Neural cell (in vitro differentiated cells): ENCODE measurements at regions not wholly inside any gene's neighbourhood (a gene's known extent, or its start where the extent isn't known, plus 50 kb on each side); places are given as distances from the start of the nearest gene placed in this dataset.

Experiments
- H2AFZ ChIP-seq: fragments of 200-600, 300-800 bp; sonication (generic), shearing (Covaris generic); 2 replicates; pipeline ENCODE4 v1.6.0; 2014; ENCODE audit warnings: low read depth, mild to moderate bottlenecking, antibody characterized with exemption, low read length, moderate library complexity
- H3F3A ChIP-seq: fragments of 200-600 bp; shearing (Covaris generic); 2 replicates; pipeline ENCODE4 v1.6.1; 2016; ENCODE audit warnings: mild to moderate bottlenecking, moderate library complexity, mixed read lengths, antibody characterized with exemption, low read length; ENCODE audit not compliant: insufficient read depth, poor library complexity, severe bottlenecking
- H3K27ac ChIP-seq: fragments of 200-600, 300-800 bp; sonication (generic), shearing (Covaris generic); 2 replicates; pipeline ENCODE4 v1.5.1; 2014; ENCODE audit warnings: mild to moderate bottlenecking, low read length, moderate library complexity
- H3K27me3 ChIP-seq: fragments of 300-800, 200-600 bp; sonication (generic), shearing (Covaris generic); 2 replicates; pipeline ENCODE4 v1.6.0; 2014; ENCODE audit warnings: mild to moderate bottlenecking, low read depth, low read length, moderate library complexity; ENCODE audit not compliant: insufficient read depth
- H3K36me3 ChIP-seq: fragments of 300-800, 200-600 bp; sonication (generic), shearing (Covaris generic); 2 replicates; pipeline ENCODE4 v1.5.1; 2014; ENCODE audit warnings: mild to moderate bottlenecking, antibody characterized with exemption, low read length, moderate library complexity; ENCODE audit not compliant: insufficient read depth
- H3K4me2 ChIP-seq: fragments of 300-800, 200-600 bp; sonication (generic), shearing (Covaris generic); 2 replicates; pipeline ENCODE4 v1.6.0; 2014; ENCODE audit warnings: mild to moderate bottlenecking, low read length
- H3K4me3 ChIP-seq: fragments of 300-800, 200-600 bp; sonication (generic), shearing (Covaris generic); 2 replicates; pipeline ENCODE4 v1.5.1; 2014; ENCODE audit warnings: mild to moderate bottlenecking, low read length, moderate library complexity
- H3K79me2 ChIP-seq: fragments of 200-600 bp; shearing (Covaris generic); replicated peaks from 2 replicates; pipeline ENCODE4 v1.6.0; 2014; ENCODE audit warnings: mild to moderate bottlenecking, low read length, moderate library complexity; ENCODE audit not compliant: insufficient read depth
- H3K9ac ChIP-seq: fragments of 300-800, 200-600 bp; sonication (generic), shearing (Covaris generic); 2 replicates; pipeline ENCODE4 v1.6.1; 2016; ENCODE audit warnings: mild to moderate bottlenecking, low read length, mixed read lengths
- H3K9me2 ChIP-seq: fragments of 200-600 bp; shearing (Covaris generic); 2 replicates; pipeline ENCODE4 v1.6.1; 2016; ENCODE audit warnings: mild to moderate bottlenecking, low read length, mixed read lengths; ENCODE audit not compliant: insufficient read depth
- H3K9me3 ChIP-seq: fragments of 200-600, 300-800 bp; sonication (generic), shearing (Covaris generic); 2 replicates; pipeline ENCODE4 v1.6.1; 2016; ENCODE audit warnings: mild to moderate bottlenecking, mixed run types, low read length, moderate library complexity, mixed read lengths
- H4K20me1 ChIP-seq: fragments of 200-600 bp; shearing (Covaris generic); 2 replicates; pipeline ENCODE4 v1.6.1; 2016; ENCODE audit warnings: mild to moderate bottlenecking, mixed run types; ENCODE audit not compliant: insufficient read depth
- EP300 ChIP-seq: fragments of 450-650 bp; conservative IDR thresholded peaks from 2 replicates; pipeline ENCODE4 v1.6.1; 2014; ENCODE audit warnings: antibody characterized with exemption, mild to moderate bottlenecking, moderate library complexity; ENCODE audit not compliant: poor library complexity, severe bottlenecking
- EZH2 ChIP-seq: fragments of 200-600, 300-800 bp; shearing (Covaris generic), sonication (generic); IDR thresholded peaks from 2 replicates; pipeline ENCODE4 v1.6.1; 2014; ENCODE audit warnings: antibody characterized with exemption, low read length, borderline replicate concordance, mild to moderate bottlenecking; ENCODE audit not compliant: insufficient read depth, poor library complexity, severe bottlenecking
- MXI1 ChIP-seq: fragments of 450-650 bp; conservative IDR thresholded peaks from 2 replicates; pipeline ENCODE4 v1.6.1; 2014; ENCODE audit warnings: antibody characterized with exemption, mild to moderate bottlenecking; ENCODE audit not compliant: poor library complexity, severe bottlenecking
- POLR2AphosphoS5 ChIP-seq: IDR thresholded peaks from 2 replicates; pipeline ENCODE4 v1.6.1; 2012
- RAD21 ChIP-seq: fragments of 450-650 bp; conservative IDR thresholded peaks from 2 replicates; pipeline ENCODE4 v1.6.1; 2014; ENCODE audit warnings: antibody characterized with exemption, mild to moderate bottlenecking, moderate library complexity
- SMC3 ChIP-seq: fragments of 450-650 bp; conservative IDR thresholded peaks from 2 replicates; pipeline ENCODE4 v1.6.1; 2014; ENCODE audit warnings: antibody characterized with exemption, mild to moderate bottlenecking, moderate library complexity; ENCODE audit not compliant: poor library complexity
- TAF1 ChIP-seq: IDR thresholded peaks from 2 replicates; pipeline ENCODE4 v1.6.1; 2012; ENCODE audit warnings: low read depth
- TF ChIP-seq, protein P1 (sequence below): fragments of 450-650 bp; IDR thresholded peaks from 2 replicates; pipeline ENCODE4 v1.5.1; 2014; ENCODE audit warnings: antibody characterized with exemption, mild to moderate bottlenecking, moderate library complexity; ENCODE audit not compliant: poor library complexity, severe bottlenecking
- TF ChIP-seq, protein P2 (sequence below): IDR thresholded peaks from 2 replicates; pipeline ENCODE4 v1.6.1; 2012; ENCODE audit warnings: borderline replicate concordance

DNA sequence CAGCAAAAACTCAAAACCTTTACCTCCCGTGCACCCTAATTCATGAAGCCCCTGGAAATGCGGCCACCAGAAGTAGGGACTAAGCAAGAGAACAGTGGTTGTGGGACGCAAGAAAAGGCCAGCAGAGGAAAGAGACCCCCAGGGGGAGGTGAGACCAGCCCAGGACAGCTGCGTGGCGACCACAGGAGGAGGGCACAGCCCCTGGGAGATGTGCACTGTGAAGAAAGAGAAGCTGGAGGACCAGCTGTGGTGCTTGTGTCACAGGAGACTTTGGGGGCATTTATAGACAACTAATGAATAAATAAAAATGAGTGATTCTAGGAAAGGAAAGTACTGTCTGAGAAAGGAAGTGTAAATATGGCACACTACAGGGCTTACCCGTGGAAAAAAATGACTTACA, 263.8 kb downstream of the EIPR1 start:
- TF ChIP-seq MXI1 (no peak), EZH2 (no peak), SMC3 (no peak), RAD21 (no peak), POLR2AphosphoS5 (no peak), EP300 (no peak), TAF1 (no peak)
- TF ChIP-seq, protein P1, sequence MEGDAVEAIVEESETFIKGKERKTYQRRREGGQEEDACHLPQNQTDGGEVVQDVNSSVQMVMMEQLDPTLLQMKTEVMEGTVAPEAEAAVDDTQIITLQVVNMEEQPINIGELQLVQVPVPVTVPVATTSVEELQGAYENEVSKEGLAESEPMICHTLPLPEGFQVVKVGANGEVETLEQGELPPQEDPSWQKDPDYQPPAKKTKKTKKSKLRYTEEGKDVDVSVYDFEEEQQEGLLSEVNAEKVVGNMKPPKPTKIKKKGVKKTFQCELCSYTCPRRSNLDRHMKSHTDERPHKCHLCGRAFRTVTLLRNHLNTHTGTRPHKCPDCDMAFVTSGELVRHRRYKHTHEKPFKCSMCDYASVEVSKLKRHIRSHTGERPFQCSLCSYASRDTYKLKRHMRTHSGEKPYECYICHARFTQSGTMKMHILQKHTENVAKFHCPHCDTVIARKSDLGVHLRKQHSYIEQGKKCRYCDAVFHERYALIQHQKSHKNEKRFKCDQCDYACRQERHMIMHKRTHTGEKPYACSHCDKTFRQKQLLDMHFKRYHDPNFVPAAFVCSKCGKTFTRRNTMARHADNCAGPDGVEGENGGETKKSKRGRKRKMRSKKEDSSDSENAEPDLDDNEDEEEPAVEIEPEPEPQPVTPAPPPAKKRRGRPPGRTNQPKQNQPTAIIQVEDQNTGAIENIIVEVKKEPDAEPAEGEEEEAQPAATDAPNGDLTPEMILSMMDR = no peak
- TF ChIP-seq, protein P2, sequence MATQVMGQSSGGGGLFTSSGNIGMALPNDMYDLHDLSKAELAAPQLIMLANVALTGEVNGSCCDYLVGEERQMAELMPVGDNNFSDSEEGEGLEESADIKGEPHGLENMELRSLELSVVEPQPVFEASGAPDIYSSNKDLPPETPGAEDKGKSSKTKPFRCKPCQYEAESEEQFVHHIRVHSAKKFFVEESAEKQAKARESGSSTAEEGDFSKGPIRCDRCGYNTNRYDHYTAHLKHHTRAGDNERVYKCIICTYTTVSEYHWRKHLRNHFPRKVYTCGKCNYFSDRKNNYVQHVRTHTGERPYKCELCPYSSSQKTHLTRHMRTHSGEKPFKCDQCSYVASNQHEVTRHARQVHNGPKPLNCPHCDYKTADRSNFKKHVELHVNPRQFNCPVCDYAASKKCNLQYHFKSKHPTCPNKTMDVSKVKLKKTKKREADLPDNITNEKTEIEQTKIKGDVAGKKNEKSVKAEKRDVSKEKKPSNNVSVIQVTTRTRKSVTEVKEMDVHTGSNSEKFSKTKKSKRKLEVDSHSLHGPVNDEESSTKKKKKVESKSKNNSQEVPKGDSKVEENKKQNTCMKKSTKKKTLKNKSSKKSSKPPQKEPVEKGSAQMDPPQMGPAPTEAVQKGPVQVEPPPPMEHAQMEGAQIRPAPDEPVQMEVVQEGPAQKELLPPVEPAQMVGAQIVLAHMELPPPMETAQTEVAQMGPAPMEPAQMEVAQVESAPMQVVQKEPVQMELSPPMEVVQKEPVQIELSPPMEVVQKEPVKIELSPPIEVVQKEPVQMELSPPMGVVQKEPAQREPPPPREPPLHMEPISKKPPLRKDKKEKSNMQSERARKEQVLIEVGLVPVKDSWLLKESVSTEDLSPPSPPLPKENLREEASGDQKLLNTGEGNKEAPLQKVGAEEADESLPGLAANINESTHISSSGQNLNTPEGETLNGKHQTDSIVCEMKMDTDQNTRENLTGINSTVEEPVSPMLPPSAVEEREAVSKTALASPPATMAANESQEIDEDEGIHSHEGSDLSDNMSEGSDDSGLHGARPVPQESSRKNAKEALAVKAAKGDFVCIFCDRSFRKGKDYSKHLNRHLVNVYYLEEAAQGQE = no peak
- H3K79me2 ChIP-seq = no peaks in the 10 kb centered on the region
- H3K27ac ChIP-seq = no peak overlapping the region
- H3K9me2 ChIP-seq = no peaks in the 10 kb centered on the region
- H3F3A ChIP-seq = no peaks in the 10 kb centered on the region
- no peaks in the 10 kb centered on the region for H3K36me3 ChIP-seq
- no peaks in the 10 kb centered on the region for H3K9me3 ChIP-seq
- no peak overlapping the region for H3K9ac ChIP-seq
- no peak overlapping the region for H2AFZ ChIP-seq
- H3K27me3 ChIP-seq = no peaks in the 10 kb centered on the region
- no peak overlapping the region for H3K4me3 ChIP-seq
- H3K4me2 ChIP-seq = no peak overlapping the region
- no peaks in the 10 kb centered on the region for H4K20me1 ChIP-seq

DNA sequence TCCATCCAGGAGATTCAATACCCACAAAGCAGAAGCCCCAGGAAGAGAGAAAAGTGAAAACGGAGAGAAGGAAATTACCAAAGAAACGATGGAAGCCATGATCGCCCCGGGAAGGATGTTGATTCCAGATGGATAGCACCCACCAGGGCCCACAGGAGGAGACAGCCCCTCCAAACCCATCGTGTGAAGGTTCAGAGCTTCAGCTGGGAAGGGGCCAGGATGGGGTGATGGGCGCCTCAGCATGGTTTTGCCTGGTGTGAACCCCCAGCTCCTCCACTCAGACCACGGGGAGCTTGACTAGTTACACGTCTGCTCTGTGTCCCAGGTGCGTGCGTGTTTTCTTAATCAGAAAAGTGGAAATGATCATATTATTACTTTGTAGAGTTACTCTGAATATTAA, 264.5 kb downstream of the EIPR1 start:
- H3K4me2 ChIP-seq = no peak overlapping the region
- no peak overlapping the region for H2AFZ ChIP-seq
- no peaks in the 10 kb centered on the region for H3K9me3 ChIP-seq
- H3K9me2 ChIP-seq = no peaks in the 10 kb centered on the region
- no peaks in the 10 kb centered on the region for H3K36me3 ChIP-seq
- TF ChIP-seq EZH2 (no peak), POLR2AphosphoS5 (no peak), TAF1 (no peak), EP300 (no peak), MXI1 (no peak), RAD21 (no peak), SMC3 (no peak)
- TF ChIP-seq, protein P1 = no peak
- TF ChIP-seq, protein P2 = no peak
- no peak overlapping the region for H3K9ac ChIP-seq
- no peaks in the 10 kb centered on the region for H3K27me3 ChIP-seq
- H3K4me3 ChIP-seq = no peak overlapping the region
- no peak overlapping the region for H3K27ac ChIP-seq
- no peaks in the 10 kb centered on the region for H3F3A ChIP-seq
- no peaks in the 10 kb centered on the region for H4K20me1 ChIP-seq
- H3K79me2 ChIP-seq = no peaks in the 10 kb centered on the region
